ENCODE measurements at regions not wholly inside any gene's neighbourhood (a gene's known extent, or its start where the extent isn't known, plus 50 kb on each side); places are given as distances from the start of the nearest gene placed in this dataset.

- CTCF ChIA-PET, result no interaction called here
- no peak overlapping the region for H3K4me3 ChIP-seq (replicated peaks in 1 of 3; ENCODE audit: insufficient read depth in 1 of 3, low read depth in 1 of 3, low read length in 3 of 3)
- peaks cover 15% of the 10 kb centered on the region for H3K4me1 ChIP-seq (ENCODE audit: control insufficient read depth, extremely low read depth, insufficient read depth, low read length)
- H3K4me2 ChIP-seq (ENCODE audit: insufficient read depth, low read length), result no peak overlapping the region
- dilution Hi-C loops (cut with MboI; ENCODE audit: extremely low pct_ligation_motif_present, low sequenced_read_pairs) (no loop called here), intact Hi-C loops (cut with micrococcal nuclease) (loop anchor here (5.0 kb wide), 1 partner anchor 133 kb away; no protein-coding TSS in a partner anchor)
- no peaks in the 10 kb centered on the region for H3K9me1 ChIP-seq (replicated peaks; ENCODE audit: control insufficient read depth, extremely low read depth, insufficient read depth, low read length)
- H3K27me3 ChIP-seq (ENCODE audit: control insufficient read depth in 2 of 2, insufficient read depth in 2 of 2, low read length in 2 of 2), result no peaks in the 10 kb centered on the region
- no peaks in the 10 kb centered on the region for H4K20me1 ChIP-seq (replicated peaks; ENCODE audit: control insufficient read depth, extremely low read depth, insufficient read depth, low read length)
- DNase-seq (ENCODE audit: low read depth, low spot score) (no peak), FAIRE-seq (no peak)
- H3K36me3 ChIP-seq (ENCODE audit: control insufficient read depth in 2 of 2, extremely low read depth in 1 of 2, insufficient read depth in 2 of 2, low read length in 2 of 2), result no peaks in the 10 kb centered on the region
- TF ChIP-seq JUN (IDR thresholded peaks at IDR 0.05; ENCODE audit: borderline replicate concordance, insufficient read depth, insufficient read length, low read depth) (no peak), EZH2 (IDR thresholded peaks at IDR 0.05; ENCODE audit: borderline replicate concordance, low read depth, low read length, severe bottlenecking) (no peak), MYC (IDR thresholded peaks at IDR 0.05; ENCODE audit: low read depth, low read length) (no peak), FOS (IDR thresholded peaks at IDR 0.05; ENCODE audit: borderline replicate concordance, insufficient read depth, low read length) (no peak), MAX (IDR thresholded peaks at IDR 0.05; ENCODE audit: insufficient read depth, insufficient read length) (no peak), POLR2AphosphoS5 (IDR thresholded peaks at IDR 0.05; ENCODE audit: insufficient read depth, low read depth, low read length) (no peak), GATA2 (IDR thresholded peaks at IDR 0.05; ENCODE audit: insufficient read depth, insufficient read length, low read depth, low read length) (no peak), POLR2A (IDR thresholded peaks at IDR 0.05; ENCODE audit: low read depth, low read length) (no peak), CTCF (IDR thresholded peaks at IDR 0.05; ENCODE audit: extremely low read depth in 1 of 2, insufficient read depth in 1 of 2, low read depth in 1 of 2, low read length in 2 of 2) (no peak)
- H3K9ac ChIP-seq (replicated peaks; ENCODE audit: extremely low read depth, insufficient read depth, low read length), result no peak overlapping the region
- no peaks in the 10 kb centered on the region for H3K79me2 ChIP-seq (ENCODE audit: control insufficient read depth, insufficient read depth, low read length)
- H3K27ac ChIP-seq (ENCODE audit: insufficient read depth, low read depth, low read length), result no peak overlapping the region
- POLR2A ChIA-PET, result no interaction called here
- BruUV-seq (replicated peaks), result no TSS peak
- H3K9me3 ChIP-seq (replicated peaks; ENCODE audit: control insufficient read depth, insufficient read depth, low read length), result peaks cover 5% of the 10 kb centered on the region
- H2AFZ ChIP-seq (ENCODE audit: low read depth, low read length), result no peak overlapping the region
Observed at GRCh38 chr6:67634199-67634598, 1000.9 kb upstream of the ADGRB3 start.

Data from endothelial cell of umbilical vein (primary cell).